Activated CD4-positive, alpha-beta memory T cell treated with anti-CD3 and anti-CD28 coated beads for 36 hours (primary cell): ENCODE measurements at regions not wholly inside any gene's neighbourhood (a gene's known extent, or its start where the extent isn't known, plus 50 kb on each side); places are given as distances from the start of the nearest gene placed in this dataset.

Source experiments
- CTCF ChIA-PET: fragments of 350-600 bp; sonication (Branson Sonifier 250); formaldehyde crosslinking; loops from one replicate; lab custom pipeline; 2021; ENCODE audit warnings: antibody characterized with exemption, inconsistent platforms; lab: Charles Lee
- POLR2A ChIA-PET: fragments of 350-600 bp; sonication (Branson Sonifier 250); formaldehyde crosslinking; loops from one replicate; lab custom pipeline; 2021; ENCODE audit warnings: antibody characterized with exemption; lab: Charles Lee
- DNase-seq: peaks from one replicate; pipeline ENCODE4 v3.0.0-alpha.2; 2020
- H3K27ac Mint-ChIP-seq: one replicate; pipeline ENCODE4 v1.8.0; 2021; ENCODE audit warnings: mixed read lengths
- H3K27me3 Mint-ChIP-seq: one replicate; pipeline ENCODE4 v1.8.0; 2021; ENCODE audit warnings: mixed read lengths
- H3K36me3 Mint-ChIP-seq: one replicate; pipeline ENCODE4 v1.8.0; 2021; ENCODE audit warnings: mixed read lengths
- H3K4me1 Mint-ChIP-seq: one replicate; pipeline ENCODE4 v1.8.0; 2021; ENCODE audit warnings: low read depth, mixed read lengths
- H3K4me3 Mint-ChIP-seq: one replicate; pipeline ENCODE4 v1.8.0; 2021; ENCODE audit warnings: mild to moderate bottlenecking, mixed read lengths
- H3K9me3 Mint-ChIP-seq: one replicate; pipeline ENCODE4 v1.8.0; 2021; ENCODE audit warnings: mixed read lengths
- intact Hi-C: fragments of 100-400 bp; cut with micrococcal nuclease; formaldehyde crosslinking; loops from one replicate; pipeline ENCODE4 v1.15.1; 2023

- no peaks in the 10 kb centered on the region for H3K36me3 Mint-ChIP-seq
- ChIA-PET CTCF (no interaction called here), POLR2A (no interaction called here)
- no peaks in the 10 kb centered on the region for H3K9me3 Mint-ChIP-seq
- no peaks in the 10 kb centered on the region for H3K4me1 Mint-ChIP-seq
- no peak overlapping the region for H3K4me3 Mint-ChIP-seq
- intact Hi-C loops, result no loop called here
- no peak overlapping the region for H3K27ac Mint-ChIP-seq
- peaks cover 5% of the 10 kb centered on the region for H3K27me3 Mint-ChIP-seq
- no peak for DNase-seq
Observed at GRCh38 chr6:40918040-40918651, 120.9 kb downstream of the UNC5CL start.

- no peak for DNase-seq
- CTCF ChIA-PET, result no interaction called here
- intact Hi-C loops, result no loop called here
- H3K27me3 Mint-ChIP-seq, result peaks cover 5% of the 10 kb centered on the region
- no peak overlapping the region for H3K27ac Mint-ChIP-seq
- H3K4me1 Mint-ChIP-seq, result no peaks in the 10 kb centered on the region
- no peak overlapping the region for H3K4me3 Mint-ChIP-seq
- POLR2A ChIA-PET, result no interaction called here
- H3K9me3 Mint-ChIP-seq, result no peaks in the 10 kb centered on the region
- no peaks in the 10 kb centered on the region for H3K36me3 Mint-ChIP-seq
Observed at GRCh38 chr6:40917603-40918002, 121.4 kb downstream of the UNC5CL start.

- ChIA-PET POLR2A (no interaction called here), CTCF (no interaction called here)
- Mint-ChIP-seq H3K36me3 (no peaks in the 10 kb centered on the region), H3K4me1 (no peaks in the 10 kb centered on the region), H3K27ac (no peak overlapping the region), H3K9me3 (no peaks in the 10 kb centered on the region), H3K27me3 (peaks cover 8% of the 10 kb centered on the region), H3K4me3 (no peak overlapping the region)
- DNase-seq, result no peak
- intact Hi-C loops, result no loop called here
Observed at GRCh38 chr6:40916845-40917244, 122.2 kb downstream of the UNC5CL start.

- intact Hi-C loops, result no loop called here
Observed at GRCh38 chr6:40915165-40915564, 123.9 kb downstream of the UNC5CL start.

GRCh38 chr6:40914005-40914404 lies 125.0 kb downstream of the UNC5CL start:
- intact Hi-C loops, result loop anchor here (5.0 kb wide), 1 partner anchor 587 kb away; no protein-coding TSS in a partner anchor
- H3K36me3 Mint-ChIP-seq, result no peaks in the 10 kb centered on the region
- peaks cover 10% of the 10 kb centered on the region for H3K27me3 Mint-ChIP-seq
- H3K4me1 Mint-ChIP-seq, result peaks cover 6% of the 10 kb centered on the region
- ChIA-PET POLR2A (no interaction called here), CTCF (no interaction called here)
- no peak overlapping the region for H3K4me3 Mint-ChIP-seq
- H3K27ac Mint-ChIP-seq, result no peak overlapping the region
- H3K9me3 Mint-ChIP-seq, result no peaks in the 10 kb centered on the region
- DNase-seq, result no peak

More at GRCh38 chr6:40915165-40915564, 123.9 kb downstream of the UNC5CL start:
- Mint-ChIP-seq H3K27me3 (peaks cover 13% of the 10 kb centered on the region), H3K27ac (no peak overlapping the region), H3K36me3 (no peaks in the 10 kb centered on the region), H3K9me3 (no peaks in the 10 kb centered on the region), H3K4me3 (no peak overlapping the region), H3K4me1 (peaks cover 6% of the 10 kb centered on the region)
- ChIA-PET POLR2A (no interaction called here), CTCF (no interaction called here)
- no peak for DNase-seq

GRCh38 chr6:40912158-40912946 lies 126.7 kb downstream of the UNC5CL start:
- peak; percentile 54 for DNase-seq
- Mint-ChIP-seq H3K9me3 (no peaks in the 10 kb centered on the region), H3K36me3 (no peaks in the 10 kb centered on the region), H3K27ac (no peak overlapping the region), H3K4me1 (peaks cover 6% of the 10 kb centered on the region), H3K4me3 (no peak overlapping the region), H3K27me3 (peaks cover 13% of the 10 kb centered on the region)
- POLR2A ChIA-PET, result no interaction called here
- CTCF ChIA-PET, result interaction anchor here (0.8 to 2.0 kb wide), 3 partner anchors 8 to 1550 kb away, joined by 3 to 6 read pairs (median 3); no protein-coding TSS in a partner anchor
- intact Hi-C loops, result loop anchor here (5.0 kb wide), 1 partner anchor 585 kb away; no protein-coding TSS in a partner anchor

- H3K4me1 Mint-ChIP-seq, result peaks cover 6% of the 10 kb centered on the region
- H3K27ac Mint-ChIP-seq, result no peak overlapping the region
- peaks cover 13% of the 10 kb centered on the region for H3K27me3 Mint-ChIP-seq
- CTCF ChIA-PET, result interaction anchor here (1.2 kb wide), 1 partner anchor 83 kb away, joined by 3 read pairs; no protein-coding TSS in a partner anchor
- POLR2A ChIA-PET, result no interaction called here
- H3K9me3 Mint-ChIP-seq, result no peaks in the 10 kb centered on the region
- intact Hi-C loops, result loop anchor here (5.0 kb wide), 1 partner anchor 583 kb away; no protein-coding TSS in a partner anchor
- no peak overlapping the region for H3K4me3 Mint-ChIP-seq
- no peak for DNase-seq
- H3K36me3 Mint-ChIP-seq, result no peaks in the 10 kb centered on the region
Observed at GRCh38 chr6:40910260-40910893, 128.6 kb downstream of the UNC5CL start.

- Mint-ChIP-seq H3K4me1 (peaks cover 6% of the 10 kb centered on the region), H3K27me3 (peaks cover 13% of the 10 kb centered on the region), H3K4me3 (no peak overlapping the region), H3K27ac (no peak overlapping the region), H3K36me3 (no peaks in the 10 kb centered on the region), H3K9me3 (no peaks in the 10 kb centered on the region)
- POLR2A ChIA-PET, result no interaction called here
- intact Hi-C loops, result loop anchor here (5.0 kb wide), 1 partner anchor 583 kb away; no protein-coding TSS in a partner anchor
- DNase-seq, result no peak
- CTCF ChIA-PET, result no interaction called here
Observed at GRCh38 chr6:40909811-40910210, 129.2 kb downstream of the UNC5CL start.

- intact Hi-C loops, result no loop called here
- ChIA-PET POLR2A (no interaction called here), CTCF (no interaction called here)
- Mint-ChIP-seq H3K4me1 (peaks cover 6% of the 10 kb centered on the region), H3K27me3 (peaks cover 10% of the 10 kb centered on the region), H3K27ac (no peak overlapping the region), H3K4me3 (no peak overlapping the region), H3K9me3 (no peaks in the 10 kb centered on the region), H3K36me3 (no peaks in the 10 kb centered on the region)
- no peak for DNase-seq
Observed at GRCh38 chr6:40907198-40907701, 131.8 kb downstream of the UNC5CL start.

GRCh38 chr6:40906759-40907158 lies 132.3 kb downstream of the UNC5CL start:
- Mint-ChIP-seq H3K36me3 (no peaks in the 10 kb centered on the region), H3K27ac (no peak overlapping the region), H3K4me3 (no peak overlapping the region), H3K4me1 (peaks cover 6% of the 10 kb centered on the region), H3K27me3 (peaks cover 10% of the 10 kb centered on the region), H3K9me3 (no peaks in the 10 kb centered on the region)
- DNase-seq, result no peak
- ChIA-PET CTCF (no interaction called here), POLR2A (no interaction called here)
- intact Hi-C loops, result no loop called here

- Mint-ChIP-seq H3K4me3 (no peak overlapping the region), H3K36me3 (no peaks in the 10 kb centered on the region), H3K9me3 (no peaks in the 10 kb centered on the region), H3K27me3 (peaks cover 5% of the 10 kb centered on the region), H3K27ac (no peak overlapping the region), H3K4me1 (no peaks in the 10 kb centered on the region)
- no peak for DNase-seq
- ChIA-PET POLR2A (no interaction called here), CTCF (no interaction called here)
- intact Hi-C loops, result no loop called here
Observed at GRCh38 chr6:40904583-40905194, 134.3 kb downstream of the UNC5CL start.

GRCh38 chr6:40903456-40903855 lies 135.6 kb downstream of the UNC5CL start:
- intact Hi-C loops, result no loop called here

More at GRCh38 chr6:40903456-40903855, 135.6 kb downstream of the UNC5CL start:
- CTCF ChIA-PET, result no interaction called here
- Mint-ChIP-seq H3K4me3 (no peak overlapping the region), H3K9me3 (no peaks in the 10 kb centered on the region), H3K27ac (no peak overlapping the region), H3K4me1 (no peaks in the 10 kb centered on the region), H3K27me3 (no peaks in the 10 kb centered on the region), H3K36me3 (no peaks in the 10 kb centered on the region)
- POLR2A ChIA-PET, result no interaction called here
- DNase-seq, result no peak
